Suprapubic skin (tissue), 4 donors: ENCODE measurements at regions not wholly inside any gene's neighbourhood (a gene's known extent, or its start where the extent isn't known, plus 50 kb on each side); places are given as distances from the start of the nearest gene placed in this dataset.

ENCODE experiments used
- DNase-seq, 2 donors: peaks; one replicate each; pipeline ENCODE4 v3.0.0-alpha.2; 2019; ENCODE audit warnings: low spot score in 2 of 2
- H3K27ac ChIP-seq: fragments of 200-600 bp; sonication (generic); one replicate; pipeline ENCODE4 v1.5.1; 2019
- H3K27me3 ChIP-seq: fragments of 200-600 bp; sonication (generic); one replicate; pipeline ENCODE4 v1.5.1; 2019
- H3K36me3 ChIP-seq: fragments of 200-600 bp; sonication (generic); one replicate; pipeline ENCODE4 v1.5.1; 2019
- H3K4me1 ChIP-seq: fragments of 200-600 bp; sonication (generic); one replicate; pipeline ENCODE4 v1.5.1; 2019
- H3K4me3 ChIP-seq: fragments of 200-600 bp; sonication (generic); one replicate; pipeline ENCODE4 v1.5.1; 2019; ENCODE audit warnings: mild to moderate bottlenecking
- H3K9me3 ChIP-seq: fragments of 200-600 bp; sonication (generic); one replicate; pipeline ENCODE4 v1.5.1; 2019
- CTCF ChIP-seq, 2 donors: fragments of 200-600 bp in 1 of 2; fragments of 450-650 bp in 1 of 2; sonication (generic) in 1 of 2; IDR thresholded peaks; one replicate each; pipeline ENCODE4 v1.5.1; 2016 to 2019; ENCODE audit warnings: antibody characterized with exemption in 2 of 2, mild to moderate bottlenecking in 1 of 2, moderate library complexity in 1 of 2
- EP300 ChIP-seq: sonication (generic); formaldehyde crosslinking; IDR thresholded peaks from one replicate; pipeline ENCODE4 v1.6.1; 2017; ENCODE audit warnings: antibody characterized with exemption
- POLR2A ChIP-seq, 2 donors: fragments of 450-650 bp; IDR thresholded peaks; one replicate each; pipeline ENCODE4 v1.6.1; 2017; ENCODE audit warnings: antibody characterized with exemption in 2 of 2, mild to moderate bottlenecking in 2 of 2, moderate library complexity in 2 of 2
- POLR2AphosphoS5 ChIP-seq, 3 donors: sonication (generic); formaldehyde crosslinking; IDR thresholded peaks; one replicate each; pipeline ENCODE4 v1.6.1; 2017; ENCODE audit warnings: antibody characterized with exemption in 3 of 3
- WGBS: methylation state at CpG from one replicate; pipeline ENCODE4 v1.1.5; 2018; 5-methylcytosine and 5-hydroxymethylcytosine counted together

- H3K9me3 ChIP-seq, result no peaks in the 10 kb centered on the region
- H3K4me1 ChIP-seq, result peaks cover 49% of the 10 kb centered on the region
- TF ChIP-seq EP300 (no peak), POLR2A (IDR thresholded peaks at IDR 0.05) (no peak), POLR2AphosphoS5 (IDR thresholded peaks at IDR 0.05) (no peak), CTCF (IDR thresholded peaks at IDR 0.05) (no peak)
- no peak for DNase-seq
- H3K4me3 ChIP-seq, result no peak overlapping the region
- no peaks in the 10 kb centered on the region for H3K36me3 ChIP-seq
- peaks cover 3% of the 10 kb centered on the region for H3K27me3 ChIP-seq
- 70% methylated on average over 5 of the region's 5 CpGs for WGBS
- H3K27ac ChIP-seq, result peak overlapping the region; percentile 70
Observed at GRCh38 chr2:41962922-41963622, 84.7 kb upstream of the PKDCC start.

GRCh38 chr2:41963661-41964525, 83.9 kb upstream of the PKDCC start:
- WGBS, result 57% methylated on average over 10 of the region's 10 CpGs
- Histone ChIP-seq H3K9me3 (no peaks in the 10 kb centered on the region), H3K27ac (peak overlapping the region; percentile 70), H3K4me1 (peaks cover 54% of the 10 kb centered on the region), H3K27me3 (peaks cover 3% of the 10 kb centered on the region), H3K4me3 (no peak overlapping the region), H3K36me3 (no peaks in the 10 kb centered on the region)
- no peak for DNase-seq
- TF ChIP-seq POLR2A (IDR thresholded peaks at IDR 0.05), result no peak
- TF ChIP-seq CTCF (IDR thresholded peaks at IDR 0.05), result no peak
- TF ChIP-seq POLR2AphosphoS5 (IDR thresholded peaks at IDR 0.05), result peak in 1 of 3 donors; percentile 32
- no peak for TF ChIP-seq EP300

GRCh38 chr2:41965173-41965908, 82.5 kb upstream of the PKDCC start:
- WGBS, result 68% methylated on average over 5 of the region's 5 CpGs
- DNase-seq, result no peak
- no peaks in the 10 kb centered on the region for H3K9me3 ChIP-seq
- H3K4me1 ChIP-seq, result peaks cover 54% of the 10 kb centered on the region
- H3K36me3 ChIP-seq, result no peaks in the 10 kb centered on the region
- peaks cover 3% of the 10 kb centered on the region for H3K27me3 ChIP-seq
- TF ChIP-seq POLR2A (IDR thresholded peaks at IDR 0.05) (no peak), POLR2AphosphoS5 (IDR thresholded peaks at IDR 0.05) (no peak), EP300 (no peak), CTCF (IDR thresholded peaks at IDR 0.05) (no peak)
- H3K4me3 ChIP-seq, result no peak overlapping the region
- H3K27ac ChIP-seq, result peak overlapping the region; percentile 70

GRCh38 chr2:41965909-41966295, 81.9 kb upstream of the PKDCC start:
- Histone ChIP-seq H3K36me3 (no peaks in the 10 kb centered on the region), H3K4me1 (peaks cover 54% of the 10 kb centered on the region), H3K4me3 (no peak overlapping the region), H3K27me3 (peaks cover 3% of the 10 kb centered on the region), H3K9me3 (no peaks in the 10 kb centered on the region), H3K27ac (peak overlapping the region; percentile 70)
- 46% methylated on average over 2 of the region's 2 CpGs for WGBS
- TF ChIP-seq EP300 (no peak), POLR2A (IDR thresholded peaks at IDR 0.05) (no peak), CTCF (IDR thresholded peaks at IDR 0.05) (no peak), POLR2AphosphoS5 (IDR thresholded peaks at IDR 0.05) (no peak)
- peak in 1 of 2 donors; percentile 74 for DNase-seq
